C4-2B (cell line): ENCODE measurements at regions not wholly inside any gene's neighbourhood (a gene's known extent, or its start where the extent isn't known, plus 50 kb on each side); places are given as distances from the start of the nearest gene placed in this dataset.

Experiments
- ZFX ChIP-seq: fragments of 450-650 bp; IDR thresholded peaks from 2 replicates; pipeline ENCODE4 v1.6.1; 2017
- TF ChIP-seq, protein P1 (sequence below): fragments of 450-650 bp; conservative IDR thresholded peaks from 2 replicates; pipeline ENCODE4 v1.5.1; 2017; ENCODE audit warnings: mild to moderate bottlenecking

DNA sequence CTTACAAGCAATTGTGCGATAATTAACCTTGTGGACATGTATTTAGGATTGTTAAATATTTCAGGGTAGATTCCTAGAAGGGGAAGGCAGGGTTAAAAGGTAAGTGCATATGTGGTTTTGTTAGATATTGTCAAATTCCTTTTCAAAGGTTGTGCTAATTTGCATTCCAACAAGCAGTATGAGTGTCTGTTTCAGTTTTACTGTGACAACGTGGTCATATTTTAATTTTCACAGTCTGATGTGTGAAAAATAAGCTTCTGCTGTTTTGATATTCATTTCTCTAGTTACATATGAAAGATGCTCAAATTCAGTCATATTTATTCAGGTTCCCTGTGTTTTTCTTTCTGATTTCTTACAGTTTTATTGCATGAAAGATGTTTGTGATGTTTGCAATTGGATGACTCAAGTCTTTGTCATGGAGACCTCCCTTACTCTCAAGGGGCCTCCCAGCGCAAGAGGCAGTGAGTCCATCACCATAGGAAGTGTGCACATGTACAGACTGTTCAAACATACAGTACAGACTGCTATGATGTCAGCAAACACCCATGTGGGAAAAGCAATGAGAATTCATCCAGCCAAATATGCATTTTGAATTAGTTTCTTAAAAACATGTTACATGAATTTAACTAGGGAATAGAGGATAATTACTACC lies 310.8 kb downstream of the GALR1 start:
- TF ChIP-seq, protein P1, sequence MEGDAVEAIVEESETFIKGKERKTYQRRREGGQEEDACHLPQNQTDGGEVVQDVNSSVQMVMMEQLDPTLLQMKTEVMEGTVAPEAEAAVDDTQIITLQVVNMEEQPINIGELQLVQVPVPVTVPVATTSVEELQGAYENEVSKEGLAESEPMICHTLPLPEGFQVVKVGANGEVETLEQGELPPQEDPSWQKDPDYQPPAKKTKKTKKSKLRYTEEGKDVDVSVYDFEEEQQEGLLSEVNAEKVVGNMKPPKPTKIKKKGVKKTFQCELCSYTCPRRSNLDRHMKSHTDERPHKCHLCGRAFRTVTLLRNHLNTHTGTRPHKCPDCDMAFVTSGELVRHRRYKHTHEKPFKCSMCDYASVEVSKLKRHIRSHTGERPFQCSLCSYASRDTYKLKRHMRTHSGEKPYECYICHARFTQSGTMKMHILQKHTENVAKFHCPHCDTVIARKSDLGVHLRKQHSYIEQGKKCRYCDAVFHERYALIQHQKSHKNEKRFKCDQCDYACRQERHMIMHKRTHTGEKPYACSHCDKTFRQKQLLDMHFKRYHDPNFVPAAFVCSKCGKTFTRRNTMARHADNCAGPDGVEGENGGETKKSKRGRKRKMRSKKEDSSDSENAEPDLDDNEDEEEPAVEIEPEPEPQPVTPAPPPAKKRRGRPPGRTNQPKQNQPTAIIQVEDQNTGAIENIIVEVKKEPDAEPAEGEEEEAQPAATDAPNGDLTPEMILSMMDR: no peak
- TF ChIP-seq ZFX: no peak
